Heart left ventricle (tissue), 13 donors: ENCODE measurements at regions not wholly inside any gene's neighbourhood (a gene's known extent, or its start where the extent isn't known, plus 50 kb on each side); places are given as distances from the start of the nearest gene placed in this dataset.

Experiments
- CTCF ChIP-seq, 12 donors: fragments of 200-600 bp; sonication (generic) in 4 of 12; IDR thresholded peaks; one replicate each; pipeline versions ENCODE4 v1.5.0 to v1.8.0; 2018 to 2022; ENCODE audit warnings: antibody characterized with exemption in 12 of 12, mild to moderate bottlenecking in 5 of 12
- POLR2A ChIP-seq, 2 donors: fragments of 450-650 bp; IDR thresholded peaks; one replicate each; pipeline ENCODE4 v1.6.1; 2017; ENCODE audit warnings: antibody characterized with exemption in 2 of 2, mild to moderate bottlenecking in 2 of 2, moderate library complexity in 2 of 2
- donor health status: ischemic (EF 13 %, LVEDD 7.1; RV severe dilation, severe dysfunction).
- donor health status: DM: no; HTN: yes; CAD: no.
- donor health status: DM: no; HTN: no; CAD: no.
- donor health status: ischemic (EF 25% LVEDD 6.9; RV normal size, moderate dysfunction).
- donor health status: ischemic (EF 25% LVEDD 5.7; RV mildly dilated, moderate dysfunction).
- donor health status: ischemic (EF 35%, LVEDD 5.7; RV mildly dilated, moderate dysfunction).
- donor health status: nonischemic (EF 11% LVEDD 7.7; RV severe dilation, severe dysfunction).
- donor health status: DM: yes; HTN: yes; CAD: no.
- donor health status: PGD.
- donor health status: ischemic (EF 29% LVEDD 5.4; RV normal size, mild dysfunction).
- donor health status: nonischemic (EF 23%, LVEDD 6.1; RV moderate dilation, normal function).

- TF ChIP-seq POLR2A (IDR thresholded peaks at IDR 0.05), result no peak
- TF ChIP-seq CTCF (IDR thresholded peaks at IDR 0.05), result no peak
Measured at GRCh38 chr2:58866527-58866926, 625.4 kb upstream of the FANCL start.
